KMS-11 (cell line): ENCODE measurements at regions not wholly inside any gene's neighbourhood (a gene's known extent, or its start where the extent isn't known, plus 50 kb on each side); places are given as distances from the start of the nearest gene placed in this dataset.

Experiments
- H2AFZ ChIP-seq: fragments of 200-600 bp; sonication (generic); 2 replicates; pipeline ENCODE4 v1.6.1; 2016; ENCODE audit warnings: antibody characterized with exemption, mixed run types, low read depth
- H3K27ac ChIP-seq: fragments of 200-600 bp; sonication (generic); 2 replicates; pipeline ENCODE4 v1.6.1; 2016; ENCODE audit warnings: mild to moderate bottlenecking, mixed run types
- H3K27me3 ChIP-seq: fragments of 200-600 bp; sonication (generic); 2 replicates; pipeline ENCODE4 v1.6.1; 2017; ENCODE audit warnings: mild to moderate bottlenecking, low read depth, mixed run types, moderate library complexity; ENCODE audit not compliant: insufficient read depth
- H3K36me3 ChIP-seq: fragments of 200-600 bp; sonication (generic); 2 replicates; pipeline ENCODE4 v1.6.1; 2017; ENCODE audit warnings: mild to moderate bottlenecking, mixed run types; ENCODE audit not compliant: insufficient read depth
- H3K4me1 ChIP-seq: fragments of 200-600 bp; sonication (generic); 2 replicates; pipeline ENCODE4 v1.6.1; 2016; ENCODE audit warnings: mild to moderate bottlenecking, low read depth, mixed run types; ENCODE audit not compliant: poor library complexity, severe bottlenecking
- H3K4me2 ChIP-seq: fragments of 200-600 bp; sonication (generic); 2 replicates; pipeline ENCODE4 v1.7.0; 2016; ENCODE audit warnings: mild to moderate bottlenecking, mixed run types
- H3K4me3 ChIP-seq: fragments of 200-600 bp; sonication (generic); IDR thresholded peaks from 2 replicates; pipeline ENCODE4 v1.6.1; 2017; ENCODE audit warnings: low read depth, low read length, mixed read lengths; ENCODE audit not compliant: insufficient read depth
- H3K79me2 ChIP-seq: fragments of 200-600 bp; sonication (generic); 2 replicates; pipeline ENCODE4 v1.6.1; 2016; ENCODE audit warnings: low read depth, mixed run types; ENCODE audit not compliant: insufficient read depth
- H3K9ac ChIP-seq: fragments of 200-600 bp; sonication (generic); 2 replicates; pipeline ENCODE4 v1.6.1; 2016; ENCODE audit warnings: mild to moderate bottlenecking, mixed run types
- H4K20me1 ChIP-seq: fragments of 200-600 bp; sonication (generic); 2 replicates; pipeline ENCODE4 v1.6.1; 2016; ENCODE audit warnings: mild to moderate bottlenecking, mixed run types; ENCODE audit not compliant: insufficient read depth
- CTCF ChIP-seq: fragments of 200-600 bp; sonication (generic); conservative IDR thresholded peaks from 2 replicates; pipeline ENCODE4 v1.6.1; 2017; ENCODE audit warnings: low read depth, mild to moderate bottlenecking, antibody characterized with exemption, low read length, moderate library complexity, mixed read lengths

GRCh38 chr5:125341436-125341835 is 595.0 kb upstream of the ZNF608 start:
- Histone ChIP-seq H3K36me3 (no peaks in the 10 kb centered on the region), H3K4me2 (no peak overlapping the region), H4K20me1 (no peaks in the 10 kb centered on the region), H2AFZ (no peak overlapping the region), H3K4me3 (no peak overlapping the region), H3K9ac (no peak overlapping the region), H3K4me1 (no peaks in the 10 kb centered on the region), H3K79me2 (no peaks in the 10 kb centered on the region), H3K27ac (no peak overlapping the region), H3K27me3 (no peaks in the 10 kb centered on the region)
- no peak for TF ChIP-seq CTCF

DNA sequence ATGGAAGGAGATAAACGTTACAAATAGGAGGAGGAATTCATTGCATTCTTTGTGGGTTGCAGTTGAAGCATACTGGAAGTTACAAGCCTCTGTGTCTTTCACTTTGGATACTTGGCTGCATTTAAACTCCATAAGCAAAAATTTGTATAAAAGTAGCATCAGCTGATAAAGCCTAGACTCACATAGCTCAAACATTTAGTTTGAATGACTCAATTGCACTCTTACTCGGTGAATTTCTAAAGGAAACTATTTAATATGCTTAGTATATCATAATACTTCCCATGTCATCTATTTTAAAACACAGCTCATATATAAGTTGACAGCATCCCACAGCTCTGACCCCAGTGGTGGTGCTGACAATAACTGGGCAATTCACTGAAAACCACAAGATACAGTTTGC is 596.6 kb upstream of the ZNF608 start:
- TF ChIP-seq CTCF, result no peak
- Histone ChIP-seq H3K9ac (no peak overlapping the region), H4K20me1 (no peaks in the 10 kb centered on the region), H3K36me3 (no peaks in the 10 kb centered on the region), H3K79me2 (no peaks in the 10 kb centered on the region), H3K4me1 (no peaks in the 10 kb centered on the region), H3K4me3 (no peak overlapping the region), H3K27ac (no peak overlapping the region), H2AFZ (no peak overlapping the region), H3K27me3 (no peaks in the 10 kb centered on the region), H3K4me2 (no peak overlapping the region)

DNA sequence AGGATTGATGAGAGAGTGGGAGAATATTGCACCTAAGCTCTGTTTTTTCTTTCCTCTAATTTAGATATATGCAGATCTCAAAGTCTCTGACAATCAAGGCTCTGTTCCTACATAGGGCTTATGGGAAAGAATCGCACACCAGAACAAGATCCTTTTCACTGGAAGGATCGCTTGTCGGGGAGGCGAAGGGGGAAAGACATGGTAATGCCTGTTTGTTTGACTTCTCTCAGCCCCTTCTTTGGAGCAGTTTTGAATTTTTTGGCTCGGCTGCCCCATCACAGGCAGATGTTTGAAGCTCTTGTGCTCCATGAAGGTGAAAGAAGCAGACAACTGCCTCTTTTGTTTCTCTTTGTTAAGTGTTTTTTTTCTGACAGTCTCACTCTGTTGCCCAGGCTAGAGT is 599.9 kb upstream of the ZNF608 start:
- no peak overlapping the region for H2AFZ ChIP-seq
- H4K20me1 ChIP-seq, result no peaks in the 10 kb centered on the region
- H3K4me2 ChIP-seq, result no peak overlapping the region
- no peaks in the 10 kb centered on the region for H3K79me2 ChIP-seq
- no peak overlapping the region for H3K4me3 ChIP-seq
- no peaks in the 10 kb centered on the region for H3K27me3 ChIP-seq
- no peak overlapping the region for H3K9ac ChIP-seq
- no peaks in the 10 kb centered on the region for H3K36me3 ChIP-seq
- no peaks in the 10 kb centered on the region for H3K4me1 ChIP-seq
- no peak overlapping the region for H3K27ac ChIP-seq
- no peak for TF ChIP-seq CTCF

DNA sequence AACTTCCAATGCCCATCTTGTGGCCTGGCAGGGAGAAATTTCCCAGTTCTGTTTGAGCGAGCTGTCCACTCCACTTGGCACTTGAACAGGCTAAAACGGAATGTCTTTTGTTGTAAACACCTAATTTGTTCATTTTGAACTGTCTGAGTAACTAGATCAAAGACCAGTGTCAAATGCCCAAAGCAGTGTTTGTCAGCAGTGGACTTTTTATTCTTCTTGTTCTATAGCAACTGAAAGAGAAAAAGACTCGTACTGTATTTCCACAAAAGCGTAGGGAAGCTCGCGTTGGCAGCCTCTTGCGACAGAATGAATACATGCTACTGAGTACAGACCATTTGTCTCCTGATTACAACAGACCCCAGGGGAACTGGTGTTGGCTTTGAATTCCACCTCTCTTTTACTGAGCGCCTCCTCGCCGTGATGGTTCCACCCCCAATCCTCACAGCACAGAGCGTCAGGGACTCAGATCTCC is 601.8 kb upstream of the ZNF608 start:
- Histone ChIP-seq H3K27ac (no peak overlapping the region), H4K20me1 (no peaks in the 10 kb centered on the region)

More for the DNA sequence above, 601.8 kb upstream of the ZNF608 start:
- Histone ChIP-seq H3K36me3 (no peaks in the 10 kb centered on the region), H3K4me3 (no peak overlapping the region), H3K4me1 (no peaks in the 10 kb centered on the region), H2AFZ (no peak overlapping the region), H3K9ac (no peak overlapping the region), H3K27me3 (no peaks in the 10 kb centered on the region), H3K4me2 (no peak overlapping the region), H3K79me2 (no peaks in the 10 kb centered on the region)
- TF ChIP-seq CTCF, result no peak
